IMR-90 (cell line): ENCODE measurements at regions not wholly inside any gene's neighbourhood (a gene's known extent, or its start where the extent isn't known, plus 50 kb on each side); places are given as distances from the start of the nearest gene placed in this dataset.
"Not testable (repeated sequence)": the region's sequence is repeated elsewhere in the genome, so short reads cannot be mapped to it uniquely, and the experiment has no call there.

Experiments
- BHLHE40 ChIP-seq: fragments of 150-350 bp; IDR thresholded peaks from 2 replicates; pipeline ENCODE4 v1.6.1; 2016; ENCODE audit warnings: mild to moderate bottlenecking, low read depth, low read length
- CEBPB ChIP-seq: IDR thresholded peaks from 2 replicates; pipeline ENCODE4 v1.6.1; 2012; ENCODE audit warnings: low read depth, low read length, improper control_type of control experiment
- CHD1 ChIP-seq: IDR thresholded peaks from 2 replicates; pipeline ENCODE4 v1.6.1; 2012; ENCODE audit warnings: low read depth, low read length, improper control_type of control experiment
- CTCF ChIP-seq: conservative IDR thresholded peaks from 2 replicates; pipeline ENCODE4 v1.5.1; 2012; ENCODE audit warnings: mild to moderate bottlenecking, low read depth, low read length, improper control_type of control experiment
- FOS ChIP-seq: fragments of 150-350 bp; IDR thresholded peaks from 2 replicates; pipeline ENCODE4 v1.6.1; 2016; ENCODE audit warnings: low read depth, low read length
- MAFK ChIP-seq: IDR thresholded peaks from 2 replicates; pipeline ENCODE4 v1.6.1; 2012; ENCODE audit warnings: low read depth, low read length, improper control_type of control experiment
- MAZ ChIP-seq: IDR thresholded peaks from 2 replicates; pipeline ENCODE4 v1.6.1; 2012; ENCODE audit warnings: low read depth, mild to moderate bottlenecking, low read length, improper control_type of control experiment, moderate library complexity, borderline replicate concordance
- MXI1 ChIP-seq: IDR thresholded peaks from 2 replicates; pipeline ENCODE4 v1.6.1; 2012; ENCODE audit warnings: low read depth, mild to moderate bottlenecking, low read length, moderate library complexity, borderline replicate concordance
- POLR2A ChIP-seq: IDR thresholded peaks from 2 replicates; pipeline ENCODE4 v1.6.1; 2012; ENCODE audit warnings: mild to moderate bottlenecking, low read depth, low read length
- RAD21 ChIP-seq: IDR thresholded peaks from 2 replicates; pipeline ENCODE4 v1.6.1; 2012; ENCODE audit warnings: low read length, improper control_type of control experiment
- RCOR1 ChIP-seq: IDR thresholded peaks from 2 replicates; pipeline ENCODE4 v1.6.1; 2012; ENCODE audit warnings: mild to moderate bottlenecking, low read length, improper control_type of control experiment; ENCODE audit not compliant: insufficient replicate concordance
- RFX5 ChIP-seq: IDR thresholded peaks from 2 replicates; pipeline ENCODE4 v1.8.0; 2012; ENCODE audit warnings: low read depth, mild to moderate bottlenecking, low read length, moderate library complexity
- SMC3 ChIP-seq: fragments of 150-350 bp; IDR thresholded peaks from 2 replicates; pipeline ENCODE4 v1.6.1; 2016; ENCODE audit warnings: low read depth, mild to moderate bottlenecking, antibody characterized with exemption, low read length, moderate library complexity
- USF2 ChIP-seq: fragments of 150-350 bp; IDR thresholded peaks from 2 replicates; pipeline ENCODE4 v1.6.1; 2017; ENCODE audit warnings: mild to moderate bottlenecking, antibody characterized with exemption, low read length, low read depth

GRCh38 chr21:9771466-9772347, 749.7 kb upstream of the TPTE start:
- TF ChIP-seq CTCF, POLR2A, BHLHE40, RAD21, MAFK, USF2, RCOR1, CEBPB, SMC3, RFX5, MAZ, FOS, CHD1, MXI1: not testable (repeated sequence)
